ENCODE measurements at regions not wholly inside any gene's neighbourhood (a gene's known extent, or its start where the extent isn't known, plus 50 kb on each side); places are given as distances from the start of the nearest gene placed in this dataset.

DNA sequence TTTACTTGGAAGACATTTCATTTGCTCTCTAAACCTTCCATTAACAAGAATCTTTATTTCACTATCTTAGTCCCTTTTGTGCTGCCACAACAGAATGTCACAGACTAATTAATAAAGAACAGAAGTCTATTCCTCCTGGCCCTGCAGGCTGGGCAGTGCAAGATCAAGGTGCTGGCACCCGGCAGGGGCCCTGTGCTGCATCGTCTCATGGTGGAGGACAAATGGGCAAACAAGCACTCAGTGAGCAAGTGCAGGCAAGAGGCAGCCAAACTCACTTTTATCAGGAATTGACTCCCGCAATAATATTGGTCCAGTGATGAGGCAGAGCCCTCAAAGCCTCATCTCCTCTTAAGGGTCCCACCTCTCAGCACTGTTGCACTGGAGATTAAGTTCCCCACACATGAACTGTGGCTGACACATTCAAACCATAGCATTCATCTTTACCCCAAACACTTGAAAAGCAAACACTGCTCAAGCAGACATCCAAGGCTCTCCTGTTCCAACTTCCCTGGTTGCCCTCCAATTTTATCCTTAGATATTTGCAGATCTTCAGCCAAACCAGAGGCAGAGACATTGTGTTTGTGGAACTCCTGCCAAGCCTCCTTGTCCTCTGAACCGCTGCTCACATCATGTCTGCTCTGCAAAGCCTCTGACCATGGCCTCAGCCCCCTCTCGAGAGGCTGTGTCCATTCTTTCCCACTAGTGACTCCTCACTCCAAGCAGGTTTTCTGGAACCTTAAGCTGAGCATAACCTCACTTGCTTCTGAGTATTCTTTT, 404.4 kb upstream of the SOX11 start:
- TF ChIP-seq, protein P1, sequence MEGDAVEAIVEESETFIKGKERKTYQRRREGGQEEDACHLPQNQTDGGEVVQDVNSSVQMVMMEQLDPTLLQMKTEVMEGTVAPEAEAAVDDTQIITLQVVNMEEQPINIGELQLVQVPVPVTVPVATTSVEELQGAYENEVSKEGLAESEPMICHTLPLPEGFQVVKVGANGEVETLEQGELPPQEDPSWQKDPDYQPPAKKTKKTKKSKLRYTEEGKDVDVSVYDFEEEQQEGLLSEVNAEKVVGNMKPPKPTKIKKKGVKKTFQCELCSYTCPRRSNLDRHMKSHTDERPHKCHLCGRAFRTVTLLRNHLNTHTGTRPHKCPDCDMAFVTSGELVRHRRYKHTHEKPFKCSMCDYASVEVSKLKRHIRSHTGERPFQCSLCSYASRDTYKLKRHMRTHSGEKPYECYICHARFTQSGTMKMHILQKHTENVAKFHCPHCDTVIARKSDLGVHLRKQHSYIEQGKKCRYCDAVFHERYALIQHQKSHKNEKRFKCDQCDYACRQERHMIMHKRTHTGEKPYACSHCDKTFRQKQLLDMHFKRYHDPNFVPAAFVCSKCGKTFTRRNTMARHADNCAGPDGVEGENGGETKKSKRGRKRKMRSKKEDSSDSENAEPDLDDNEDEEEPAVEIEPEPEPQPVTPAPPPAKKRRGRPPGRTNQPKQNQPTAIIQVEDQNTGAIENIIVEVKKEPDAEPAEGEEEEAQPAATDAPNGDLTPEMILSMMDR (tag by site-specific recombination; IDR thresholded peaks at IDR 0.05) = no peak
- no peak for TF ChIP-seq ZNF138 (tag by site-specific recombination; IDR thresholded peaks at IDR 0.05; ENCODE audit: borderline replicate concordance)
- TF ChIP-seq TCF7L2 (IDR thresholded peaks at IDR 0.05; ENCODE audit: borderline replicate concordance, low read depth, low read length) = no peak
- TF ChIP-seq ZNF239 (tag by site-specific recombination; IDR thresholded peaks at IDR 0.05) = no peak
